Mesenchymal stem cell (in vitro differentiated cells and primary cell): ENCODE measurements at regions not wholly inside any gene's neighbourhood (a gene's known extent, or its start where the extent isn't known, plus 50 kb on each side); places are given as distances from the start of the nearest gene placed in this dataset.

Experiments used
- DNase-seq: peaks from one replicate; pipeline ENCODE4 v3.0.0-alpha.2; 2013
- H2AFZ ChIP-seq: one replicate; pipeline ENCODE4 v1.6.1; 2013; ENCODE audit warnings: low read depth, mild to moderate bottlenecking, control low read depth, inconsistent platforms, low read length, moderate library complexity
- H2AK5ac ChIP-seq: 2 replicates; pipeline ENCODE4 v1.6.1; 2013; ENCODE audit warnings: low read length, moderate library complexity, mild to moderate bottlenecking, inconsistent platforms; ENCODE audit not compliant: severe bottlenecking
- H2BK120ac ChIP-seq: one replicate; pipeline ENCODE4 v1.6.1; 2013; ENCODE audit warnings: low read depth, mild to moderate bottlenecking, inconsistent platforms, low read length, moderate library complexity
- H2BK12ac ChIP-seq, 2 experiments: one replicate each; pipeline ENCODE4 v1.6.1; 2013; ENCODE audit warnings: inconsistent platforms in 2 of 2, low read length in 2 of 2, mild to moderate bottlenecking in 2 of 2, moderate library complexity in 2 of 2, control low read depth in 1 of 2
- H2BK15ac ChIP-seq: one replicate; pipeline ENCODE4 v1.6.1; 2013; ENCODE audit warnings: mild to moderate bottlenecking, low read depth, inconsistent platforms; ENCODE audit not compliant: poor library complexity, severe bottlenecking
- H2BK5ac ChIP-seq: 2 replicates; pipeline ENCODE4 v1.6.1; 2013; ENCODE audit warnings: low read depth, mild to moderate bottlenecking, low read length, control low read depth, inconsistent platforms; ENCODE audit not compliant: poor library complexity, severe bottlenecking
- H3K14ac ChIP-seq, 2 experiments: one replicate each; pipeline ENCODE4 v1.6.1; 2013; ENCODE audit warnings: inconsistent platforms in 2 of 2, low read length in 2 of 2, control low read depth in 1 of 2, mild to moderate bottlenecking in 1 of 2, moderate library complexity in 1 of 2
- H3K18ac ChIP-seq, 2 experiments: one replicate each; pipeline ENCODE4 v1.6.1; 2013; ENCODE audit warnings: inconsistent platforms in 2 of 2, low read length in 2 of 2, control low read depth in 1 of 2, low read depth in 1 of 2, mild to moderate bottlenecking in 1 of 2
- H3K23ac ChIP-seq, 2 experiments: one replicate each; pipeline ENCODE4 v1.6.1; 2013; ENCODE audit warnings: inconsistent platforms in 2 of 2, low read length in 2 of 2, mild to moderate bottlenecking in 2 of 2, moderate library complexity in 2 of 2, control low read depth in 1 of 2
- H3K27ac ChIP-seq: 2 replicates; pipeline ENCODE4 v1.5.1; 2013; ENCODE audit warnings: mild to moderate bottlenecking, moderate library complexity, low read length, control low read depth, inconsistent platforms; ENCODE audit not compliant: poor library complexity, severe bottlenecking
- H3K27me3 ChIP-seq, 2 experiments: 2 replicates each; pipeline versions ENCODE4 v1.6.1 to v1.7.0; 2013; ENCODE audit warnings: low read length in 2 of 2, mild to moderate bottlenecking in 2 of 2, moderate library complexity in 2 of 2, control low read depth in 1 of 2, inconsistent platforms in 1 of 2; ENCODE audit not compliant: control insufficient read depth in 1 of 2, insufficient read depth in 1 of 2
- H3K36me3 ChIP-seq, 2 experiments: 2 replicates each; pipeline versions ENCODE4 v1.6.1 to v1.7.0; 2013; ENCODE audit warnings: low read length in 2 of 2, control low read depth in 1 of 2, inconsistent platforms in 1 of 2, low read depth in 1 of 2, mild to moderate bottlenecking in 1 of 2; ENCODE audit not compliant: insufficient read depth in 2 of 2, control insufficient read depth in 1 of 2
- H3K4ac ChIP-seq, 2 experiments: one replicate each; pipeline ENCODE4 v1.6.1; 2013; ENCODE audit warnings: inconsistent platforms in 2 of 2, low read length in 2 of 2, mild to moderate bottlenecking in 2 of 2, moderate library complexity in 2 of 2, control low read depth in 1 of 2, low read depth in 1 of 2
- H3K4me1 ChIP-seq: 2 replicates; pipeline ENCODE4 v1.6.1; 2013; ENCODE audit warnings: low read depth, low read length, control low read depth; ENCODE audit not compliant: control insufficient read depth, insufficient read depth
- H3K4me2 ChIP-seq: 2 replicates; pipeline ENCODE4 v1.6.1; 2013; ENCODE audit warnings: low read length, mild to moderate bottlenecking, inconsistent platforms; ENCODE audit not compliant: poor library complexity, severe bottlenecking
- H3K4me3 ChIP-seq, 2 experiments: 2 replicates each; pipeline versions ENCODE4 v1.5.1 to v1.7.0; 2013; ENCODE audit warnings: low read length in 2 of 2, mild to moderate bottlenecking in 2 of 2, control low read depth in 1 of 2, low read depth in 1 of 2; ENCODE audit not compliant: insufficient read depth in 1 of 2
- H3K79me1 ChIP-seq: replicated peaks from 2 replicates; pipeline ENCODE4 v1.6.1; 2013; ENCODE audit warnings: mild to moderate bottlenecking, control low read depth, low read length, inconsistent platforms; ENCODE audit not compliant: poor library complexity, severe bottlenecking
- H3K9ac ChIP-seq: 2 replicates; pipeline ENCODE4 v1.7.0; 2013; ENCODE audit warnings: mild to moderate bottlenecking, low read length, moderate library complexity
- H3K9me3 ChIP-seq: 2 replicates; pipeline ENCODE4 v1.7.0; 2013; ENCODE audit warnings: mild to moderate bottlenecking, low read length; ENCODE audit not compliant: control insufficient read depth
- H4K8ac ChIP-seq: one replicate; pipeline ENCODE4 v1.6.1; 2013; ENCODE audit warnings: inconsistent platforms, mild to moderate bottlenecking, low read length, moderate library complexity
- H4K91ac ChIP-seq: one replicate; pipeline ENCODE4 v1.6.1; 2013; ENCODE audit warnings: mild to moderate bottlenecking, low read length, inconsistent platforms
- WGBS: methylation state at CpG from one replicate; pipeline ENCODE4 v1.1.7; 2013; ENCODE audit warnings: mixed read lengths; 5-methylcytosine and 5-hydroxymethylcytosine counted together

DNA sequence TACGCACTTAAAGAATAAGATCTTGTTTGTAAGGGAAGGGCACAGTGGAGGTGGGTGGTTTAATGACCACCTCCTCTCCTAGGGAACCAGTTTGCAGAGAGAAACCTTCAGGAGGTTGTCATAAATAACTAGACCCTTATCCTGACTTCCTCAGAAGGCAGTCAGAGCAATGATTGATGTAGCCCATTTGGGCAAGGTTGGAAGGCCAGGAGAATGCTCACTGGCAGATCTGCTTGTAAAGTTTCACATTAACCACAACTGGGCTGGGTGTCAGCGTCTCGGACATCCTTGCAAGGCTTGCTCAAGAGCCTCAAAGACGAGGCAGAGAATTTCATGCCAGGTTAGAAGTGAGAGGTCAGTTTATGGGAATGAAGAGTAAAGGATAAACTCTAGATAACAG is 87.6 kb upstream of the TRABD2B start:
- Histone ChIP-seq H2BK12ac (no peak overlapping the region), H3K79me1 (no peaks in the 10 kb centered on the region), H3K27me3 (peaks cover 0 to 42% of the 10 kb centered on the region in 2 experiments), H2BK120ac (no peak overlapping the region), H3K14ac (no peak overlapping the region), H3K36me3 (no peaks in the 10 kb centered on the region), H3K4ac (no peak overlapping the region), H2AFZ (no peak overlapping the region), H3K4me3 (no peak overlapping the region), H3K4me1 (no peaks in the 10 kb centered on the region), H2BK15ac (no peak overlapping the region), H3K18ac (no peak overlapping the region), H3K4me2 (no peak overlapping the region), H4K8ac (no peak overlapping the region), H4K91ac (no peak overlapping the region), H2BK5ac (no peak overlapping the region), H3K9me3 (no peaks in the 10 kb centered on the region), H2AK5ac (no peak overlapping the region), H3K9ac (no peak overlapping the region), H3K23ac (no peak overlapping the region), H3K27ac (no peak overlapping the region)
- DNase-seq: no peak
- 52% methylated on average over 3 of the region's 4 CpGs for WGBS

DNA sequence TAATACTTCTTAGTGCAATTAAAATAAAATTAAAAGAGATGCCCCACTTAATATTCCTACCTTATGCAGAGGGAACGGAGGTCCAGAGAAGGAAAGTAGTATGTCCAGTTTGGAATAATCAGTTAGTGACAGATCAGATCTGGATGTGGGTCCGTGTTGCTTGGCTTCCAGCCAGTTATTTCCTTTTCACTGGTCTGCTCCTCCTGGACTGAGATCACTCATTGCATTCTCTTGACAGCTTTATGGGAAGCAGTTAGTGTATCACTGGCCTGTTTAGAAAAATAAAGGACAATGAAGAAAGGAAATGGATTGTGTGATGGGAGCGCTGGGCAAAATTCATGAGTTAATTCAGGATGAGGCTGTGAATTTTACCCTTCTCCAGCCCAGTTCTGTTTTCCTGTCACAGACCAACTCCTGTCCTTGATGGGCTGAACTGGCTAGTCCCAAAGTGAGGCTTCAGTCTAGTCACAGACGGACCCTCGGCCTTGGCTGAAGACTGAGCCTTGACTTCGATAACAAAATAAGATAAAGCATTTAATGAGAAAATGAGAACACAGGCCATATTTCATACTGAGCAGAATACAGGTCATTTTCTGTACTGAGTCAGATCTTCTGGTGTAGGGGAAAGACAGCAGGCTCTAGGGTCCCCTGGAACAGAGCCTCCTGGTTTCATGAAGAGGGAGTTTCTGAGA is 85.2 kb upstream of the TRABD2B start:
- H3K18ac ChIP-seq: no peak overlapping the region
- H2BK12ac ChIP-seq: no peak overlapping the region
- H3K27ac ChIP-seq: no peak overlapping the region
- no peak overlapping the region for H2AK5ac ChIP-seq
- H3K9me3 ChIP-seq: no peaks in the 10 kb centered on the region
- no peak overlapping the region for H3K14ac ChIP-seq
- H3K4me3 ChIP-seq: no peak overlapping the region
- no peak overlapping the region for H3K23ac ChIP-seq
- no peak overlapping the region for H4K8ac ChIP-seq
- no peak overlapping the region for H3K4ac ChIP-seq
- no peak for DNase-seq
- H2BK5ac ChIP-seq: no peak overlapping the region
- peaks cover 0 to 55% of the 10 kb centered on the region in 2 experiments for H3K27me3 ChIP-seq
- H3K79me1 ChIP-seq: no peaks in the 10 kb centered on the region
- no peak overlapping the region for H2BK120ac ChIP-seq
- H2AFZ ChIP-seq: no peak overlapping the region
- H3K36me3 ChIP-seq: no peaks in the 10 kb centered on the region
- H3K9ac ChIP-seq: no peak overlapping the region
- H4K91ac ChIP-seq: no peak overlapping the region
- no peak overlapping the region for H2BK15ac ChIP-seq
- no peaks in the 10 kb centered on the region for H3K4me1 ChIP-seq
- H3K4me2 ChIP-seq: no peak overlapping the region
- WGBS: 36% methylated on average over 6 of the region's 6 CpGs

DNA sequence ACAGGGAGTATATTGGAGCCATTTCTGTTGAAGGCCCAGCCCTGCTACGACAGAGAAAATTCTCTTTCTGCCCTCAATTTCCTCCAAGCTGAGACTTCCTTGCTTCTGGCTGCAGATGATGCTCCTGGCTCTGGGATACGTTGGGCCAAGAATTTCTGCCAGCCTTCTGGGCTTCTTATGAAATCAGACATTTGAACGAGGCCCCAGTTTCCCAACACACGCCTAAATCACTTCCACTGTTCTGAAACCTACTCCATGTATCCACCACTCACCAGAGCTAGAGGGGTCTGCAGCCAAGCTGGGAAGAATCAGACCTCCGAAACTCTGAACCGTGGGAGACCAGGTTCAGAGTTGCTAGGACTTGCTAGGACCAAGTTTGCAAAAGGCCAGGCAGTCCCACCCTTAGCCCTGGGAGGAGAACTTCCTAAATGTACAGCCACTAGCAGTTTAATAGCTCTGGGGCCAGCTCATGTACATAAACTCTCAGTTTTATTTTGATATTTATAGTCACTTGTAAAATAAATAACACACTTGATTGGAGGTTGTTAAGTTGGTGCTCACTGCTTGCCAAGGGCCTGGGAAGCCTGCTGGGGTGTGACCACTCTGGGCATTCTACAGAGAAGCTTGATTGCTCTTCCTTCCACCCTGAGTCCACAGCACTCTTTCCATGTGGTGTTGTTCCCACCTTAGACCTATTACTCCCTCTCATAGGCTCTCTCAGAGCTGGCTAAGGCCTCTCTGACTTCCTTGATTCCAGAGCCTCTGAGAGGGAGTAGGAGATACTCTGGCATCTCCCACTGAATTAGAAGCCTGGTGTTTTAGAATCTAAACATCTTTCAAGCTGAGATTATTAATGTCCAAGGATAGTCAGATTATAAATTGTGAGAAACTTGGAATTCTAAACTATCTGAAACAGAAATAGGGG is 83.4 kb upstream of the TRABD2B start:
- no peak overlapping the region for H3K18ac ChIP-seq

DNA sequence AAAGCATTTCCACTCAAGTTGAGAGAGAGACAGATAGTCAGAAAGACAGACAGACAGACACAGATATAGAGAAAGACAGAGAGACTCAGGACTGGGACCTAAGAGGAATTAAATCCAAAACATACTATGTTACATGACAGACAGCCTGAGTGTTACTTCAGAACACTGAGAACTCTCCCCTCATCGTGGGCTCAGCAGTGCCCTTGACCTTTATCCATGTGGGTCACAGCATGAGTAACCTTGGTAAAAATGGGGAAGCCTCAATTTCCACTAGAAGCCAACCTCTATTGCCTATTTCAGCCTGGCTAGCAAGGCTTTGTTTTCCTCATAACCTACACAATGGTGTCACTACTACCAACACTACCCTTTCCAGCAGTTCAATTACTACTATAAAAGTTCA is 81.9 kb upstream of the TRABD2B start:
- H3K4me1 ChIP-seq: no peaks in the 10 kb centered on the region
- no peak overlapping the region for H4K91ac ChIP-seq
- no peak overlapping the region for H3K18ac ChIP-seq
- no peak overlapping the region for H2BK15ac ChIP-seq
- H2AFZ ChIP-seq: no peak overlapping the region
- H3K9ac ChIP-seq: no peak overlapping the region
- no peak overlapping the region for H2BK120ac ChIP-seq
- peaks cover 0 to 47% of the 10 kb centered on the region in 2 experiments for H3K27me3 ChIP-seq
- H3K4ac ChIP-seq: no peak overlapping the region
- H2AK5ac ChIP-seq: no peak overlapping the region
- no peak overlapping the region for H2BK12ac ChIP-seq
- H4K8ac ChIP-seq: no peak overlapping the region
- no peaks in the 10 kb centered on the region for H3K36me3 ChIP-seq
- H3K4me3 ChIP-seq: no peak overlapping the region
- DNase-seq: no peak
- no peak overlapping the region for H3K4me2 ChIP-seq
- no peak overlapping the region for H3K23ac ChIP-seq
- WGBS: 41% methylated on average over 1 of the region's 1 CpG
- no peak overlapping the region for H2BK5ac ChIP-seq
- no peak overlapping the region for H3K27ac ChIP-seq
- no peak overlapping the region for H3K14ac ChIP-seq
- no peaks in the 10 kb centered on the region for H3K9me3 ChIP-seq
- H3K79me1 ChIP-seq: no peaks in the 10 kb centered on the region

More for the DNA sequence above, 83.4 kb upstream of the TRABD2B start:
- no peak overlapping the region for H2AK5ac ChIP-seq
- no peak overlapping the region for H4K91ac ChIP-seq
- H3K9me3 ChIP-seq: no peaks in the 10 kb centered on the region
- DNase-seq: no peak
- no peak overlapping the region for H2BK12ac ChIP-seq
- no peaks in the 10 kb centered on the region for H3K36me3 ChIP-seq
- no peak overlapping the region for H2BK120ac ChIP-seq
- no peak overlapping the region for H3K9ac ChIP-seq
- no peak overlapping the region for H2AFZ ChIP-seq
- H3K4me1 ChIP-seq: no peaks in the 10 kb centered on the region
- H3K4ac ChIP-seq: no peak overlapping the region
- no peak overlapping the region for H3K4me2 ChIP-seq
- no peak overlapping the region for H4K8ac ChIP-seq
- H2BK5ac ChIP-seq: no peak overlapping the region
- no peak overlapping the region for H3K4me3 ChIP-seq
- no peak overlapping the region for H3K27ac ChIP-seq
- no peak overlapping the region for H3K23ac ChIP-seq
- H3K14ac ChIP-seq: no peak overlapping the region
- WGBS: 69% methylated on average over 6 of the region's 6 CpGs
- H3K27me3 ChIP-seq: peaks cover 0 to 56% of the 10 kb centered on the region in 2 experiments
- no peaks in the 10 kb centered on the region for H3K79me1 ChIP-seq
- no peak overlapping the region for H2BK15ac ChIP-seq
